GM19397 (cell line): ENCODE measurements at regions not wholly inside any gene's neighbourhood (a gene's known extent, or its start where the extent isn't known, plus 50 kb on each side); places are given as distances from the start of the nearest gene placed in this dataset.

Experiments
- ATAC-seq: cut with Tn5 transposase; IDR thresholded peaks from one replicate; pipeline ENCODE4 v1.9.1; 2021; ENCODE audit warnings: mild to moderate bottlenecking, moderate library complexity; ENCODE audit not compliant: unreplicated experiment

DNA sequence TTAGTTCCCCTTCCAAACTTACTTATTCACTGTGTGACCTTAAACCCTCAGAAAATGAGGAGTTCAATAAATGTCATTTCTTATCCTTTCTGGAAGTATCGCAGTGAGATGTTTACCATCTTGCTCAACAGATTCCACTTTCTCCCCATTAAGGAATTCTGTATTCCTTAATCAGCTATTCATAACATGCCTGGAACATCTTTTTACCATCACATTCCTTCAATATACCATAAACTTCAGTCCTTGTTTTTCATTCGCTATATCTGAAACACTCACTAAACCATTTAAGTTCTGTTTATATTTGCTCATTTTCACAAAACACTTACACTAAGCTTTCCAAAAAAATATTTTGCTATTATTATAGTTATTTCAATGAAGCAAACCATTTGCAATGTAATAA, 1158.6 kb downstream of the CDH12 start:
- ATAC-seq: no peak

DNA sequence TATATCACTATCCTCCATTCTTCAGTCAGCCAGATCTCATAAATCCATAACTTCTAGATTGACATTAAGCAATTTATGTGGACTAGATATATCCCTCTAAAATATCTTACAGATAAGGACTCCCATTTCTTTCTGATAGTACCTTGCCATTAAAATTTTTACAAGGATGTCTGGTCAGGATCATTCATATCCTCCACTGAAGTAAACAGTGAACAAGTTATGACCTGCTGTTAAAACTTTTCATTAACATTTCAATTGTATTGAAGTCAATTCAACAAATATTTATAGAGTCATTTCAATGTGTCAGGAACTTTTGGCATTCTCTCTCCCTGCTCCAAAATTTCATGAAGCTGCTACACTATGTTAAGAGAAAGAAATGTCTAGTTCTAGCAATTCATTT, 1159.6 kb downstream of the CDH12 start:
- ATAC-seq: no peak

DNA sequence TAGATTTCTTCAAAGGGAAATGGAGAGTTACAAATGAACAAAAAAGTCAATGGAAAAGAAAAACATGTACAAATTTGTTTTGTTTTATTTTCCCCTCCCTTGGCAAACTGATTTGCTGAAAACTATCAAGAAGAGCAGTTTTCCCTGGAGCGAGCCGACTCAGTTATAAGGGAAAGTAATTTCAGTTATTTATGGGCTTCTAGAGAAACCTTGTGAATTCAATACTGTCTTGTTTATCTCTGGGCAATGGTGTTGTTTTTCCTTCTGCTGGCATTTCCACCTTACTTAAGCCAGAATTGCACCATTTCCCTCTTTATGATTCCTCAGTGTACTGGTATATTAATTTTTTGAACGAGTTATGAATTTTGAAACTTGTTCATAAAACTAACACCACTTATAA, 1163.6 kb downstream of the CDH12 start:
- no peak for ATAC-seq

DNA sequence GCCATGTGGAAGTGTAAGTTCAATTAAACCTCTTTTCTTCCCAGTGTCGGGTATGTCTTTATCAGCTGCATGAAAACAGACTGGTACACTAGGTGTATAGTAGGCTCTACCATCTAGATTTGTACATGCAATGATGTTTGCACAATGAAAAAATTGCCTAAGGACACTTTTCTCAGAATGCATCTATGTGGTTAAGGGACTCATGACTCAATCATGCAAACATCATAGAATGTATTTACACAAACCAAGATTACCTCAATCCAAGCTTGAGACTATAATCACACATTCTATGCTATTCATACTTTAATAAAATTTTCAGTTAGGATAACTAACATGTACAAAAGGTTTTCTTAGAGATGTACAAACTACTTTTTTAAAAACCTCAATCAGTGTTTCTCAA, 1164.5 kb downstream of the CDH12 start:
- no peak for ATAC-seq

DNA sequence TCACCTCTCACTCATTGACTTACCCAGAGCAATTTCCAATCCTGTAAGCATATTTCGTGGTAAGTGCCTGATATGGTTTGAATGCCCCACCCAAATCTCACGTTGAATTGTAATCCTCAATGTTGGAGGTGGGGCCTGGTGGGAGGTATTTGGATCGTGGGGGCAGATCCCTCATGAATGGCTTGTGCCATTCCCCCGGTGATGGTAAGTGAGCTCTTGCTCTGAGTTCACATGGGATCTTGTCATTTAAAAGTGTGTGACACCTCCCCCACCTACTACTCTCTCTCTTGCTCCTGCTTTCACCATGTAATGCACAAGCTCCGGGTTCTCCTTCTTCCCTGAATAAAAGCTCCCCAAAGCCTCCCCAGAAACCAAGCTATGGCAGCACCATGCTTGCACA, 1165.5 kb downstream of the CDH12 start:
- ATAC-seq: no peak

DNA sequence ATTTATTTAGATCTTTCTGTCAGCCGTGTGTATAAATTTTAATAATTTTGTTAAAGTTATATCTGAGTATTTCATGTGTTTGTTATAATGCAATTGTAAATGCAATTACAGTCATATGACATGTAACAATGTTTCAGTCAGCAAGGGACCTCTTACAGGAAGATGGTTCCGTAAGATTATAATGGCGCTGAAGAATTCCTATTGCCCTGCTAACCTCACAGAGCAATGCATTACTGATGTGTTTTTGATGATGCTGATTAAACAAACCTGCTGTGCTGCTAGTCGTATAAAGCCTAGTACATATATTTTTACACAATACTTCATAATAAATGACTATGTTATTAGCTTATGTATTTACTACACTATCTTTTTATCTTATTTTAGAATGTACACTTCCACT, 1166.4 kb downstream of the CDH12 start:
- no peak for ATAC-seq

DNA sequence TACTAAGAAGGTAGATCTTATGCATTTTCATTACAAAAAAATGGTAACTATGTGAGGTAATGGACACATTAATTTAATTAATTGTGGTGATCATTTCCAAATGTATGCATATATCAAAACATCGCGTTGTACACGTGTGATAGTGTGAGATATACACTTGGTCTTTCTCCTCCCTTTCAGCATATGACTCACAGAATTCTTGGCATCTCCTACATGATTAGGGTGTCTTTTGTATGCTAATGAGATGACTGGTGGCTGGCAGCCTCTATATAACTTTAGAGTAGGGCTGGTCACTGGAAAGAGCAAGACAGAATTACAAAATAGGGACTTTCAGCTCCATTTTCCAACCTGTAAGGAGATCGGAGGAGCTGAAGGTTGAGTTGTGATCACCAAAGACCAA, 1167.6 kb downstream of the CDH12 start:
- no peak for ATAC-seq

DNA sequence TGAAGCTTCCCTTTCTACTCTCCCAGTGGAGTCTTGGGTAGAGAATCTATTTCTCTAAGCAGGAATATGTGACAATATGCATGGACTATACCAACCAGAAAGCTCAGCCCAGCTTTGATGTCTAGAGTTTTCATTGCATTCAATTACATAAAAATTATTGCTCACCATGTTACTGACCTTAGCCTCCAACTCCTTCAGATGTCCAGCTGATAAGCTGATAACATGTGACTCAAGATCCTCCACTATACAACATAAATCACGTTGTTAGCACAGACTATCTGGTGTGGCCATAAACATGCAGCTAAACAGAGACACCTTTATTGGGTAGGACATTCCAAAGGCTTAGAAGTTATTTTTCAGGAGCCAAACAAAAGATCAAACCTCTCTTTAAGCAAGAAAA, 1168.2 kb downstream of the CDH12 start:
- ATAC-seq: no peak

DNA sequence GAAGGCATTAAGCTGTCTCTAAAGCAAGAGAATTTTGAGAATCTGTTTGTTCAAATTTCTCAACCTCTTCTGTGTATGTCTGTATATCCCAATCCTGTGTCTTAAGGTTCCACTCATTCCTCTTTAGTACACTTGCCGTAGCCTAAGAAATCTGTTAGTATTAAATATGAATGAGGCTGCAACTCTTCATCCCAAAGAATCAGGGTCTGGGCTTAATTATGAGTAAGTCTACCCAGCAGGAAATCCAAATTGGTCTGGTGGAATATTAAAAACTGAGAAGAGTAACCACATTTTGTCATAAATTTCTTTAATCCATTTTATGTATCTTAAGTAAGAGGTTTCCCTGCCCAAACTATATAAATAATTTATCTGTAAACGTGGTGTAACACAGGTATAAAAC, 1171.2 kb downstream of the CDH12 start:
- ATAC-seq: no peak

DNA sequence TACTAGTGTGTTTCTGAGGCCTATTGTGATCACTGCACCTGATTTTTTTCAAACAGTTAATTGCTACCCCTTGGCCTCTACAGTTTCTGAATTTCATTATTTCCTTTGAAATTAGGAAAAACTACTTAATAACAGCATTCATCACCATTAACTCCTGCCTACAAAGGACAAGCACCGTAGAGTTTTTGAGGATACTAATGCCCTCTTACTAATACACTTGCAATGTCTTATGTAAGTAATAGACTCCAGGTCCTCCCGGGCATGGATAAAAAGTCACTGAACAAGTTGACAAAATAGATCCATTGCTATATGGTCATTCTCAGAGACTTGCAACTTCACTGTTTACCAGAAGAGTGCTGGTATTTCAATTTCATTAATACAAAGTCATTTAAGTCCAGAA, 1172.5 kb downstream of the CDH12 start:
- no peak for ATAC-seq

DNA sequence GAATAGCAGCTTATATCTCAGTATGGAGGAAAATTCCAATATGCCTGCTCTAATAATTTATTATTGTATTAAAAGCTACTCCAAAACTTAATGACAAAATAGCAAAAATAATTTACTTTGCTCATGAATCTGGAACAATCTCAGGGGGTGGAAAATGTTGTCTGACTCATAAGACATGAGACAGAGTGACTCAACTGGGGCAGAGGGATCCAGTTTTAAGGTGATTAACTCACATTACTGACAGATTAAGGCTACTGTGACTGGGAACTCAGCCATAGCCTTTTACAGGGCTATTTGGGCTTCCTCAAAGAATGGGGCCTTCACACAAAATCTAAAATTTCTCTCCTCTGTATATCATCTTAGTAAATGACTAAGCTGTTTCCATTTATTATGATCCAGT, 1172.9 kb downstream of the CDH12 start:
- ATAC-seq: no peak

DNA sequence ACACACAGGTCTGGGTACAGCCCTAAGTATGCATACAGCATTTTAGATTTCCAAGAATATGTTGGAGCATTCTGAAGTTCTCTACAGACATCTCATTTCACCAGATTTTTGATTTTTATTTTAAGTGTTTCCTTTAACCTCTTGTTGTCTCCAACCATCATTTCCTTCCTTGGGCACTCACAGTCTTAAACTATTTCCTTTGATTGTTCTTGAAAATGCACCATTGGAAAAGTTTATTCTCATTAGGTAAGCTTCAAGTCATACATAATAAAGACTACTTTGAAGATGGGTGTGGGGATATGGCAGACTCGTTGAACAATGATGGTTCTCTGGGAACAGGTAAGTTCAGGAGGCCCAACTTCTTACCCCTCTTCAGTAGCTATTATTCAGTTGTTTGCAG, 1174.6 kb downstream of the CDH12 start:
- ATAC-seq: no peak

DNA sequence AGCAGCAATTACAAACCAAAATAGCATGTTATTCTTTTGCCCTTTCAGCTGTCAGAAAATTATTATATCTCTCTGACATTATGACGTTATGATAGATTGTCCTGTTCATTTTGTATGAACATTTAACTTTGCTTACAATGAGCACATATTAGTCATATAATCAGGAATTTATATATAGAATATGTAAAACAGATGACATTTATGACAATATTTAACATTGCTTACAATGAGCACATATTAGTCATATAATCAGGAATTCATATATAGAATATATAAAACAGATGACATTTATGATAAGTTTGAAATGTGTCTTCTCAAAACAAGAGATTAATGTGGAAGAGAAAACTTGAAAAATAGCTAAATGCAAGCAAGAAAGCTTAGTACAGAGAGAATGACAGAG, 1180.2 kb downstream of the CDH12 start:
- no peak for ATAC-seq

DNA sequence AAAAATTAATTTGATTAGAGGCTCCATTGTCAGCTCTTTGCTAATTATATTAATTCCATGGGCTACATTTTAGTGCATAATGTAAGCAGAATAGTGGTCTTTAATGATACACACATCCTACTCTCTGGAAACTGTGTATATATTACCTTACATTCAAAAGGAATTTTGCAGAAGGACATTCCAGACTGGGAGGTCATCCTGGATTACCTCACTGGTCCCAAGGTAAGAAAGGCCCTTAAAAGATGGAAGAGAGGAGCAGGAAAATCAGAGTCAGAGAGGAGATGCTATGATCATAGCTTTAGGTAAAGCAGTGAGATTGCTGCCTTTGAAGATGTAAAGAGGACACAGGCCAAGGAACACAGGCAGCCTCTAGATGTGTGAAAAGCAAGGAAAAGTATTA, 1180.8 kb downstream of the CDH12 start:
- no peak for ATAC-seq

DNA sequence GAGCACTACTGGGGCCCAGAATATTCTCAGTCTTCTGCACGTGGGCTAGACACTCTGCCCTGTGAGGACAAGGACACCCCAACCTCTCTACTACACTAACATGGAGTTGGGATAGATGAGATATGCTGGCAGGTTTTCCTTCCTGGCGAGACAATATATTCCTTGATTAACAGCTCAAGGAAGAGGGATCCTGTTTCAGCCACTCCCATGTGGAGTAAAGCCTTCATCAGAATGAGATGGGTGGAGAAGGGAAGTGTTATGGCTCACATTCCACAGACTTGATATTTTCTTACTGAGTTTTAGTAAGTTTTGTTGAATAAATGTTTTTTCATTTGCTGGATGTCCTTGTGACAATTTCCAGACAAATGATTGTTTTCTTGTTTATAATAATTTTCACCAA, 1187.6 kb downstream of the CDH12 start:
- no peak for ATAC-seq

DNA sequence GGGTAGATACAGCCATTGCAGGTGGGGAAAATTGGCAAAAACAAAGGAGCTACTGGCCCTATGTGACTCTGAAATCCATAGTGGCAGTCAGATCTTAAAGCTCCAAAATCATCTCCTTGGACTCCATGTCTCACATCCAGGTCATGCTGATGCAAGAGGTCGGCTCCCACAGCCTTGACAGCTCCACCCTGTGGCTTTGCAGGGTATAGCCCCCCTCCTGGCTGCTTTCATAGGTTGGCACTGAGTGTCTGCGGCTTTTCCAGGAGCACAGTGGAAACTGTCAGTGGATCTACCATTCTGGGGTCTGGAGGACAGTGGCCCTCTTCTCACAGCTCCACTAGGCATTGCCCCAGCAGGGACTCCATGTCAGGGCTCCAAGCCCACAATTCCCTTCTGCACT, 1190.1 kb downstream of the CDH12 start:
- no peak for ATAC-seq

DNA sequence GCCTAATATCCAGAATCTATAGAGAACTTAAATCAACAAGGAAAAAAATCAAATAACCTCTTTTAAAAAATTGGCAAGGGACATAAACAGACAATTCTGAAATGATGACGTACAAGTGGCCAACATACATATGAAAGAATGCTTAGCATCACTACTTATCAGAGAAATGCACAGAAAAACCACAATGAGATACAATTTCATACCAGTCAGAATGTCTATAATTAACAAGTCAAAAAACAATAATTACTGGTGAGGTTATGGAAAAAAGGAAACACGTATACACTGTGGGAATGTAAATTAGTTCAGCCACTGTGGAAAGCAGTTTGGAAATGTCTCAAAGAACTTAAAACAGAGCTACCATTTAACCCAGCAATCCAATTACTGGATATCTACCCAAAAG, 1192.0 kb downstream of the CDH12 start:
- ATAC-seq: no peak

DNA sequence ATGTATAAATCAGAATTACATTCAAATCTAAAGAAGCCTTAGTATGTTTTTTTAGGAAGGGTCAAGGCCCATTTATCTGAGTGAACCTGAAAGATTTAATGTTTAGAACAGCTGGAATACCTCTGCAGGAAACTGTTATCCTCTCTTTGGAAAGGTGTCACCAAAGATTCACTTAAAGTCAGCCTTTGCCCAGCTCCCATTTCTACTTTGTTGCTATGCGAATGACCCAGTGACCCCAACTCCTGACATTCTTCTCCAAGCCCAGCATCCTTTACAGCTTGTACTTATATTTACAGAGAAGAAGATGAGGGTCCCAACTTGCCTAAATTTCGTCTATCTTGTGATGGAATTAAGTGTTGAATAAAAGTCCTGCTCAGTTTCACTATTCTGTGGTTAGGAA, 1198.6 kb downstream of the CDH12 start:
- ATAC-seq: no peak

DNA sequence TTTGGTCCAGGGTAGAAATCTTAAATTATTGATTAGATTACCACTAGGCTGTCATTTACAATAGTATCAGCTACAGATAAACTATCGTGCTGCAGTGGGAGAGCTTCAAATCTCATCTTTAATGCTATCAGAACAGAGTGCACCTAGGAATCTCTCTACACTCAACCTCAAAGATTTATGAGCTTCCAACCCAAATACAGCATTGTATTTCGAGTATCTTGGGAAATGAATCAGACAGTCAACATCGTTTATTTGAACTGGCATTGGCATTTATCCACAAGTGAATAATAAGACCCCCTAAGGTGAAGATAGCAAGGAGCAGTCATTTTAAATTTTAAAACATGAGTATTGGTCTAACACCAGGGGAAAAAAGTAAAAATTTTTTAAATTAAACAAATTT, 1203.2 kb downstream of the CDH12 start:
- no peak for ATAC-seq

DNA sequence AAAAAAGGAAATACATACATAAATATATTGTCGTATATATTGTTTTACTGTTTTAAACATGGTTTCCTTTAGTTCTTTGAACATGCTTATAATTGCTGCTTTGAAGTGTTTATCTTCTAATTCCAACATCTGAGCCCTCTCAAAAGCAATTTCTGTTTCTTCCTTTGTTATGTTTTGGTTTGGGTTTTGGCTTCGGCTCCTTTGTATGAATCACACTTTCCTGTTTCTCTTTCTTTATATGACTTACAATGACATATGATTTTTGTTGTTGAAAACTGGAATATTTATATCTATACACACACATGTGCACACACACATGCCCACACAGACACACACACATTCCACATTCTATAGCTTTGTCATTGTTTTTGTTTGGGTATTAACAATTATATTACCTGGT, 1206.7 kb downstream of the CDH12 start:
- ATAC-seq: no peak

DNA sequence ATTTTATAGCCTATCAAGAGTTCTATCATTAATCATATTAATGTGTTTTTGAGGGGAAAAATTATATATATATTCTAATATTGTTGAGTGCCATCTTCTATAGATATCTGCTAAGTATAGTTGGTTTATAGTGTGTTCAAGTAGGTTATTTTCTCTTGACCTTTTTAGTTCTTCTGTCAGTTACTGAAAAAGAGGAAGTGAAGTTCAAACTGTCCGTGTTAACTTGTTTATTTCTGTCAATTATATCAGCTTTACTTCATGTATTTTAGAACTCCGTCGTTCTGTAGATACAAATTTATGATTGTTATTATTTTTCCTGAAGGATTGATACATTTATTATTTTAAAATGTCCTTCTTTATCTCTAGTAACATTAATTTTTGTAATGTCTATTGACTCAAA, 1209.1 kb downstream of the CDH12 start:
- no peak for ATAC-seq

DNA sequence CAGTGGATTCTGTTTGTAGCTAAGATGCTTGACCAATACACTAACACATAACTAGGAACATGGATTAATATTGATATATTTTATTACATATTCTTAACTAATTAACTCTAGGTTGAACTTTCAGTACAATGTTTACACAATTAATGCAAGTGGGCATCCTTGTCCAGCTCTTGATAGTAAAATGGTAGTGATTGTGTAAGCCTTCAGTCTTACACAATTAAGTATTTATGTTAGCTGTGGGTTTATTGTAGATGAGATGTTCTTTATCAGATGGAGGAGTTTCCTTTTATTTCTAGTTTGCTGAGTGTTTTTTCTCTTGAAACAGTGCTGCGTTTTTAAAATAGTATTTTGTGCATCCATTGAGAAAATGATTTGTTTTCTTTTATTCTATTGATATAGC, 1210.8 kb downstream of the CDH12 start:
- no peak for ATAC-seq

DNA sequence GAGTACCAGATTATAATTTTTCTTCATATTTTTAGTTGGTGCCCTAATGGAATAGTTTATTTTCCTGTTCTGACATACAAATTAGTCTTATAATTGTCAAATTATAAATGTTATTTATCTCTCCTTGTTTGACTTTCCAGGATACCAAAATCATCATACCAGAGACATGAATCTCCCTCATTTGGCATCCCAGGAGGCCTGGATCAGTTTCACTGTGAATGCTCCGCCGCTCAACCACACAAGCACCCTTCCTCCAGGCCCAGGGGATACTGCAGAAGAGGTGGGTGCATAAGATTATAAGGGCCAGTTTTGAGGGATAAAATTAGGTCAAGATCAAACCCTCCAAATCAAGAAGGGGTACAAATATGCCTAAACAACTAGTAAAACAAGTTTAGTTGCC, 1229.3 kb downstream of the CDH12 start:
- no peak for ATAC-seq

DNA sequence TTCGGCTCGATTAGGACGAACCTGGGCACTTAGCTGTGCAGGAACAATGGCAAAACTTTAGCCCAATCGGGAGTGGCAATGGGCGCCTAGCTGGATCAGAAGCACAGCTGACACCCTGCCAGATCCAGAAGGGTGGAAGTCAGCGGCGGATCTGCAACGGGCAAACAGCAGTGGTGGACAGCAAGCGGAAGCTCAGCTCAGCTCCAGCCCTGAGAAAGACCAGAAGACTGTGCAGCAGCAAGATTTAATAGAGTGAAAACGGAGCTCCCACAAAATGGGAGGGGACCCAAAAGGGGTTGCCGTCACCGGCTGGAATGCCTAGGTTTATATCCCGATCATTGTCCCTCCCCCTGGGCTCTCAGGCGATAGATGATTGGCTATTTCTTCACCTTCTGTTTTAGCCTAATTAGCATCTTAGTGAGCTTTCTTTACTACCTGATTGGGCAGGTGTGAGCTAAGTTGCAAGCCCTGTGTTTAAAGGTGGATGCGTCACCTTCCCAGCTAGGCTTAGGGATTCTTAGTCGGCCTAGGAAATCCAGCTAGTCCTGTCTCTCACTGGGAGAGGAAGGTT, 1237.9 kb downstream of the CDH12 start:
- ATAC-seq: no peak
